ENCODE measurements at regions not wholly inside any gene's neighbourhood (a gene's known extent, or its start where the extent isn't known, plus 50 kb on each side); places are given as distances from the start of the nearest gene placed in this dataset.

GRCh38 chr4:127311924-127312323 lies 320.8 kb upstream of the INTU start:
- TF ChIP-seq CTCF (IDR thresholded peaks at IDR 0.05) (no peak), POLR2A (IDR thresholded peaks at IDR 0.05) (no peak)

Data from Peyer's patch (tissue), 4 donors.